GM12865 (cell line): ENCODE measurements at regions not wholly inside any gene's neighbourhood (a gene's known extent, or its start where the extent isn't known, plus 50 kb on each side); places are given as distances from the start of the nearest gene placed in this dataset.

Source experiments
- DNase-seq: peaks from one replicate; pipeline ENCODE4 v3.0.0; 2010; ENCODE audit warnings: low read depth
- H3K4me3 ChIP-seq: 2 replicates; pipeline ENCODE4 v1.5.1; 2011; ENCODE audit warnings: mild to moderate bottlenecking, low read depth, low read length, control low read depth
- TF ChIP-seq, protein P1 (sequence below): IDR thresholded peaks from 2 replicates; pipeline ENCODE4 v1.5.1; 2011; ENCODE audit warnings: low read length, control low read depth, low read depth, inconsistent platforms; ENCODE audit not compliant: insufficient read depth; ENCODE audit errors: missing control alignments

DNA sequence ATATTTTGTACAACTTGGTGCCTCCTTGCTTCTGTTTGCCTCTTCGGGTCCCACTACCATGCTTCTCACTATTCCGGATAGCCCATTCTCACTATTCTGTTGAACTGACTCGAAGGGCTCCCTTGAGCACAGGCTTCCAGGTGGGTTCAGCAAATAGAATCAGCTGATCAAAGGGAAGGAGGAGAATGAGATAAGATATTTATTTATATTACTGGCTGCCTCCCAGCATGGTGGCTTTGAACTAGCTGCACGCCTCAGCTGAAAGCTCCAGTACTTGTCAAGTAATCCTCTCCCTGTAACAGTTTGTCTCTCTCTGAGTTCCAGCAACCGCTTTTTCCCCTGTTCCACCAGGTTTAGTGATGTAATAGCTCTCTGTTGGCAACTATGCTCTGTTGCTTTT, 187.8 kb upstream of the HNRNPA3 start:
- no peak overlapping the region for H3K4me3 ChIP-seq
- DNase-seq = no peak

DNA sequence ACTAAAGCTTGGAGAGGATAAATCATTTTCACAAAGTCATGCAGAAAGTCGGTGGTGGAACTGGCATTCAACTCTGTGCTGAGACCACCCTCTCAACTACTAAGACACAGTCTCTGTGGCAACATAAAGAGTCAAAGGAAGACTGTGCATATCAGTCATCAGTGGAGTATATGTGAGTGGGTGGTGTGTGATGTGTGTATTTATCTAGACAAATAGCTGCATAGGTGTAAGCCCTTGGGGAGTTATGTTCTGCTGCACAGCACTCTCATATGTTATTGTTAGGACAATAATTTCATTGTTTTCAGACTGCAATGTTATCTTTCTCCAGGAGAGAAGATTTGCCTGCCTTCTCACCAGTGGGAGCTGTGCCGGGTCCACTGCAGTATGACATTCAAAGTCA, 186.3 kb upstream of the HNRNPA3 start:
- no peak overlapping the region for H3K4me3 ChIP-seq
- DNase-seq = no peak
- TF ChIP-seq, protein P1, sequence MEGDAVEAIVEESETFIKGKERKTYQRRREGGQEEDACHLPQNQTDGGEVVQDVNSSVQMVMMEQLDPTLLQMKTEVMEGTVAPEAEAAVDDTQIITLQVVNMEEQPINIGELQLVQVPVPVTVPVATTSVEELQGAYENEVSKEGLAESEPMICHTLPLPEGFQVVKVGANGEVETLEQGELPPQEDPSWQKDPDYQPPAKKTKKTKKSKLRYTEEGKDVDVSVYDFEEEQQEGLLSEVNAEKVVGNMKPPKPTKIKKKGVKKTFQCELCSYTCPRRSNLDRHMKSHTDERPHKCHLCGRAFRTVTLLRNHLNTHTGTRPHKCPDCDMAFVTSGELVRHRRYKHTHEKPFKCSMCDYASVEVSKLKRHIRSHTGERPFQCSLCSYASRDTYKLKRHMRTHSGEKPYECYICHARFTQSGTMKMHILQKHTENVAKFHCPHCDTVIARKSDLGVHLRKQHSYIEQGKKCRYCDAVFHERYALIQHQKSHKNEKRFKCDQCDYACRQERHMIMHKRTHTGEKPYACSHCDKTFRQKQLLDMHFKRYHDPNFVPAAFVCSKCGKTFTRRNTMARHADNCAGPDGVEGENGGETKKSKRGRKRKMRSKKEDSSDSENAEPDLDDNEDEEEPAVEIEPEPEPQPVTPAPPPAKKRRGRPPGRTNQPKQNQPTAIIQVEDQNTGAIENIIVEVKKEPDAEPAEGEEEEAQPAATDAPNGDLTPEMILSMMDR = no peak

More for the DNA sequence above, 187.8 kb upstream of the HNRNPA3 start:
- TF ChIP-seq, protein P1 = no peak

DNA sequence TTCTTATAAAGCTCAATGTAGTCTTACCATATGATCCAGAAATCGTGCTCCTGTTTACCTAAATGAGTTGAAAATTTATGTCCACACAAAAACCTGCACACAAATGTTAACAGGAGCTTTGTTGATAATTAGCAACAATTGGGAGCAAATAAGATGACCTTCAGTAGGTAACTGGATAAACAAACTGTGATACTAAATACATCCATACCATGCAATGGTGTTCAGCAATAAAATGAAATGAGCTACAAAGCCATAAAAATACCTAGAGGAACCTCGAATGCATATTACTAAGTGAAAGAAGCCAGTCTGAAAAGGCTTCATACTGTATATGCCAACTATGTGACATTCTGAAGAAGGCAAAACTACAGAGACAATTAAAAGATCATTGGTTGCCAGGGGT, 185.6 kb upstream of the HNRNPA3 start:
- no peak overlapping the region for H3K4me3 ChIP-seq
- no peak for DNase-seq
- TF ChIP-seq, protein P1 = no peak

DNA sequence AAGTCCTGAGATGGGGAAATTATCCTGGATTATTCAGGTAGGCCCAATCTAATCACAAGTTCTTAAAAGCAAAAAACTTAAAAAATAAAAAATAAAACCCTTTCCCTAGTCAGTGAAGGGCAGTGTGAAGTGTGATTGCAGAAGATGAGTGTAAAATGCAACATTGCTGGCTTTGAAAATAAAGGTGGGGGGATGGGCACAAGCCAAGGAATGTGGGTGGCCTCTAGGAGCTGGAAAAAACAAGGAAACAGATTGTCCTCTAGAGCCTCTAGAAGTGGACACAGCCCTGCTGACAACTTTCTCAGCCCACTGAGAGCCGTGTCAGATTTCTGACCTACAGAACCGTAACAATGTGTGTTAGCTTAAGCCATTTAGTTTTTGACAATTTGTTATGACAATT, 184.3 kb upstream of the HNRNPA3 start:
- no peak overlapping the region for H3K4me3 ChIP-seq
- DNase-seq = no peak
- TF ChIP-seq, protein P1 = no peak

DNA sequence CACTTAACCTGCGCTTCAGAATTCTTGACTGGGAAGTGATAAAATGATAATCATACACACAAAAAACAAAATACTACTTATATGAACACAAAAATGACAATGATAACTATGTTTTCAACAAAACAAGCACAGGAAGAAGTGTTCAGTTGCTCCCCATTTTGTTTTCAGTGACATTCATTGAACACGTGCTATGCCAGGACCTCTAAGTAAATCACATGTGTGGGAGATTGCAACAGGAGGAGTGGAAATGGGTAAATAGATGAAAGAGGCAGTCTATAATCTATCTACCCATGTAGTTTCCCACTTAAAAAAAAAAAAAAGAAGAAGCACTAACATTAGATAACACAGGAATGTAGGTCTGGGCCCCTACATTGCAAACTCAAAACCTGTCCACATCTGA, 183.5 kb upstream of the HNRNPA3 start:
- H3K4me3 ChIP-seq = no peak overlapping the region
- TF ChIP-seq, protein P1 = no peak
- DNase-seq = no peak

- H3K4me3 ChIP-seq = no peak overlapping the region
- DNase-seq = no peak
- TF ChIP-seq, protein P1 = no peak
Measured at GRCh38 chr2:177029501-177029900, 183.1 kb upstream of the HNRNPA3 start.

DNA sequence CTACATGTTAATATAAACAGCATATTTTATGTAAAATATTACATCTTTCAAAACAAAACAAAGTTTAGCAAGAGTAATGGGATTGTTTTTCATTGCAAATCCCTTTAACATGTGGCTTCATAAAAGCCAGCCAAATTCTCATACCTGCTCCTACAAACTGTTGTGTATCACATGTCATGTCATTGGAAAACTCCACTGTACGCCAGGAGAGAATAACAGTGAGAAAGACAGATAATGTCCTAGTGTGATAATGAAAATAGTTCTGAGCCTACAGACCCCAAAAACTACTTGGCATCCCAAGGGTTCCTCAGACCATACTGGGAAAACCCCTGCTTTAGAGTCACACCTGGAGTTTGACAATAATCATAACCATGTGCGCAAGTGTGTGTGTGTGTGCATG, 182.7 kb upstream of the HNRNPA3 start:
- no peak for DNase-seq
- no peak overlapping the region for H3K4me3 ChIP-seq
- TF ChIP-seq, protein P1 = no peak
